Subcutaneous abdominal adipose tissue (tissue), 5 donors: ENCODE measurements at regions not wholly inside any gene's neighbourhood (a gene's known extent, or its start where the extent isn't known, plus 50 kb on each side); places are given as distances from the start of the nearest gene placed in this dataset.

ENCODE experiments used
- H3K27ac ChIP-seq: one replicate; pipeline ENCODE4 v1.7.0; 2013; ENCODE audit warnings: low read depth, mild to moderate bottlenecking, inconsistent platforms, low read length, moderate library complexity
- H3K27me3 ChIP-seq, 5 donors: one replicate each; pipeline ENCODE4 v1.7.0; 2013; ENCODE audit warnings: low read length in 5 of 5, inconsistent platforms in 1 of 5; ENCODE audit not compliant: control insufficient read depth in 5 of 5, insufficient read depth in 4 of 5
- H3K36me3 ChIP-seq, 5 donors: one replicate each; pipeline ENCODE4 v1.7.0; 2013; ENCODE audit warnings: low read length in 5 of 5; ENCODE audit not compliant: control insufficient read depth in 5 of 5, insufficient read depth in 5 of 5
- H3K4me1 ChIP-seq, 5 donors: one replicate each; pipeline ENCODE4 v1.7.0; 2013; ENCODE audit warnings: low read length in 5 of 5, mild to moderate bottlenecking in 3 of 5, moderate library complexity in 1 of 5; ENCODE audit not compliant: control insufficient read depth in 5 of 5, insufficient read depth in 5 of 5
- H3K4me3 ChIP-seq, 5 donors: one replicate each; pipeline ENCODE4 v1.7.0; 2013; ENCODE audit warnings: low read length in 5 of 5, low read depth in 1 of 5
- H3K9ac ChIP-seq, 5 donors: one replicate each; pipeline ENCODE4 v1.7.0; 2013; ENCODE audit warnings: low read length in 5 of 5, mild to moderate bottlenecking in 4 of 5, moderate library complexity in 3 of 5
- H3K9me3 ChIP-seq, 5 donors: one replicate each; pipeline ENCODE4 v1.7.0; 2013; ENCODE audit warnings: low read length in 5 of 5; ENCODE audit not compliant: control insufficient read depth in 5 of 5
- donor health status: healthy.
- donor health status: healthy.
- donor health status: healthy.
- donor health status: healthy.
- donor health status: healthy.

- Histone ChIP-seq H3K4me3 (no peak overlapping the region), H3K9me3 (peaks cover 0 to 14% (median 3%) of the 10 kb centered on the region in 5 donors), H3K9ac (no peak overlapping the region), H3K27ac (no peak overlapping the region), H3K4me1 (no peaks in the 10 kb centered on the region), H3K27me3 (no peaks in the 10 kb centered on the region), H3K36me3 (no peaks in the 10 kb centered on the region)
Observed at GRCh38 chr4:58465031-58465430, 1354.8 kb upstream of the IGFBP7 start.

- Histone ChIP-seq H3K4me1 (no peaks in the 10 kb centered on the region), H3K36me3 (no peaks in the 10 kb centered on the region), H3K4me3 (no peak overlapping the region), H3K27me3 (no peaks in the 10 kb centered on the region), H3K9ac (no peak overlapping the region), H3K27ac (no peak overlapping the region), H3K9me3 (peaks cover 0 to 3% (median 0%) of the 10 kb centered on the region in 5 donors)
Observed at GRCh38 chr4:58456727-58457384, 1346.7 kb upstream of the IGFBP7 start.

- H3K4me1 ChIP-seq = no peaks in the 10 kb centered on the region
- no peak overlapping the region for H3K4me3 ChIP-seq
- no peaks in the 10 kb centered on the region for H3K36me3 ChIP-seq
- H3K9ac ChIP-seq = no peak overlapping the region
- no peaks in the 10 kb centered on the region for H3K27me3 ChIP-seq
- H3K9me3 ChIP-seq = no peaks in the 10 kb centered on the region
- H3K27ac ChIP-seq = no peak overlapping the region
Observed at GRCh38 chr4:58453956-58454355, 1343.8 kb upstream of the IGFBP7 start.

DNA sequence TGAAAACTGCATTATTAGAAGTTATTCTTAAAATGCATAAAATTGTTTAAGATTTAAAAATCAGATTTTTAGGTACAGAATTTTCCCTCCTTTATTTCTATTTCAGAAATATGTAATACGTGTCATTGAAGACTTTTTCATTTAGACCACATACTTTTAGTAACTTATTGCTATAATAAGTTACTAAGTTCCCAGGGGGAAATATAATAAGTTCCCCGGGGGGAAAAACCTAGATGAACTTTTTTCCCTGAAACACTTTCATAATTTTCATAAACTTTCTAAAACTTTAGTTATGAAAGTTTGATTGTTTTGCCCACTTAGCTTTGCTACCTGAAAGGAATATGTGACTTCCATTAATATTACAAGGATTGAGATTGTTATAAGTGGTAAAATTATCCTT is 1341.5 kb upstream of the IGFBP7 start:
- Histone ChIP-seq H3K36me3 (no peaks in the 10 kb centered on the region), H3K9ac (no peak overlapping the region), H3K4me1 (no peaks in the 10 kb centered on the region), H3K4me3 (no peak overlapping the region), H3K27ac (no peak overlapping the region), H3K27me3 (no peaks in the 10 kb centered on the region), H3K9me3 (no peaks in the 10 kb centered on the region)

GRCh38 chr4:58435871-58436270 is 1325.7 kb upstream of the IGFBP7 start:
- H3K27ac ChIP-seq = no peak overlapping the region
- no peaks in the 10 kb centered on the region for H3K36me3 ChIP-seq
- H3K27me3 ChIP-seq = no peaks in the 10 kb centered on the region
- no peak overlapping the region for H3K4me3 ChIP-seq
- no peaks in the 10 kb centered on the region for H3K4me1 ChIP-seq
- H3K9ac ChIP-seq = no peak overlapping the region
- peaks cover 0 to 10% (median 6%) of the 10 kb centered on the region in 5 donors for H3K9me3 ChIP-seq

GRCh38 chr4:58413849-58414248 is 1303.7 kb upstream of the IGFBP7 start:
- Histone ChIP-seq H3K36me3 (no peaks in the 10 kb centered on the region), H3K9me3 (no peaks in the 10 kb centered on the region), H3K27ac (no peak overlapping the region), H3K27me3 (no peaks in the 10 kb centered on the region), H3K4me1 (no peaks in the 10 kb centered on the region), H3K4me3 (no peak overlapping the region), H3K9ac (no peak overlapping the region)

DNA sequence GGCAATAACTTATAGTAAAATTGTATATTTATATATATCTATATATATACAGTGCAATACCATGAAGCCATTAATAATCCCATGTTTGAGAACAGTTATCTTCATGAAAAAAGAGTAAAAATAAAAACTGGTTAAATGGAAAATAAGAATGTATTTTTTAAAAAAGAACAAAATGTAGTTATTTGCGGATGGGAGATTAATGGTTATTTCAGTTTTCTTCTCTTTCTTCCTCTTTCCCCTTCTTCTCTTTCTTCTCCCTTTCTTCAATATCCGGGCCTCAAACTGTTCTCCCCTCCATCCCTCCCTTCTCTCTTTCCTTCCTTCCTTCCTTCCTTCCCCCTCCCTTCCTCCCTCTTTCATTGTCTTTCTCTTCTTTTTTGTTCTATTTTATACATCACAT is 1301.7 kb upstream of the IGFBP7 start:
- no peaks in the 10 kb centered on the region for H3K4me1 ChIP-seq
- no peaks in the 10 kb centered on the region for H3K9me3 ChIP-seq
- H3K27ac ChIP-seq = no peak overlapping the region
- H3K36me3 ChIP-seq = no peaks in the 10 kb centered on the region
- H3K27me3 ChIP-seq = no peaks in the 10 kb centered on the region
- no peak overlapping the region for H3K9ac ChIP-seq
- H3K4me3 ChIP-seq = no peak overlapping the region

DNA sequence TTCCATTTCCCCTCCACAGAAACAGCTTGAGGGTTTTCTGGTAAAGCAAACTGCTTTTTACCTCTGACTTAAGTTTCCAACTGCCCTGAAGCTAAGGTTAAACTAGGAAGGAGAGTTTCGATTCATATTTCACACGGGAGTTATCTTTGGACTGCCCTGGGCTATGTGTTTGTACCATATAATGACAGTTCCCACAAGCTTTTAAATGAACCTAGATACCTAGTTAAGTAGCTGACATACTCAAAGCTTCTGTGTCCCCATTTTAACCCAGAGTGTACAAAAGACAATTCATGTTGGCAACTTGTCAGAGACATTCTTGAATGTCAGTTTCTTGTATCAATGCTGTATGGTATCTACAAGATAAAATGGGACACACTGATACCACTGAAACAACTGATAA is 1296.6 kb upstream of the IGFBP7 start:
- H3K4me1 ChIP-seq = no peaks in the 10 kb centered on the region
- H3K27me3 ChIP-seq = no peaks in the 10 kb centered on the region
- no peaks in the 10 kb centered on the region for H3K9me3 ChIP-seq
- H3K36me3 ChIP-seq = no peaks in the 10 kb centered on the region
- no peak overlapping the region for H3K9ac ChIP-seq
- H3K27ac ChIP-seq = no peak overlapping the region
- H3K4me3 ChIP-seq = no peak overlapping the region

- peaks cover 0 to 7% (median 0%) of the 10 kb centered on the region in 5 donors for H3K9me3 ChIP-seq
- no peak overlapping the region for H3K9ac ChIP-seq
- no peaks in the 10 kb centered on the region for H3K36me3 ChIP-seq
- no peak overlapping the region for H3K27ac ChIP-seq
- H3K4me3 ChIP-seq = no peak overlapping the region
- no peaks in the 10 kb centered on the region for H3K4me1 ChIP-seq
- no peaks in the 10 kb centered on the region for H3K27me3 ChIP-seq
Observed at GRCh38 chr4:58368221-58368620, 1258.0 kb upstream of the IGFBP7 start.

- H3K27ac ChIP-seq = no peak overlapping the region
- no peaks in the 10 kb centered on the region for H3K4me1 ChIP-seq
- no peak overlapping the region for H3K9ac ChIP-seq
- no peaks in the 10 kb centered on the region for H3K36me3 ChIP-seq
- H3K9me3 ChIP-seq = peaks cover 0 to 21% (median 6%) of the 10 kb centered on the region in 5 donors
- peaks cover 0 to 4% (median 0%) of the 10 kb centered on the region in 5 donors for H3K27me3 ChIP-seq
- H3K4me3 ChIP-seq = no peak overlapping the region
Observed at GRCh38 chr4:58360354-58361133, 1250.4 kb upstream of the IGFBP7 start.
